ENCODE measurements at regions not wholly inside any gene's neighbourhood (a gene's known extent, or its start where the extent isn't known, plus 50 kb on each side); places are given as distances from the start of the nearest gene placed in this dataset.

DNA sequence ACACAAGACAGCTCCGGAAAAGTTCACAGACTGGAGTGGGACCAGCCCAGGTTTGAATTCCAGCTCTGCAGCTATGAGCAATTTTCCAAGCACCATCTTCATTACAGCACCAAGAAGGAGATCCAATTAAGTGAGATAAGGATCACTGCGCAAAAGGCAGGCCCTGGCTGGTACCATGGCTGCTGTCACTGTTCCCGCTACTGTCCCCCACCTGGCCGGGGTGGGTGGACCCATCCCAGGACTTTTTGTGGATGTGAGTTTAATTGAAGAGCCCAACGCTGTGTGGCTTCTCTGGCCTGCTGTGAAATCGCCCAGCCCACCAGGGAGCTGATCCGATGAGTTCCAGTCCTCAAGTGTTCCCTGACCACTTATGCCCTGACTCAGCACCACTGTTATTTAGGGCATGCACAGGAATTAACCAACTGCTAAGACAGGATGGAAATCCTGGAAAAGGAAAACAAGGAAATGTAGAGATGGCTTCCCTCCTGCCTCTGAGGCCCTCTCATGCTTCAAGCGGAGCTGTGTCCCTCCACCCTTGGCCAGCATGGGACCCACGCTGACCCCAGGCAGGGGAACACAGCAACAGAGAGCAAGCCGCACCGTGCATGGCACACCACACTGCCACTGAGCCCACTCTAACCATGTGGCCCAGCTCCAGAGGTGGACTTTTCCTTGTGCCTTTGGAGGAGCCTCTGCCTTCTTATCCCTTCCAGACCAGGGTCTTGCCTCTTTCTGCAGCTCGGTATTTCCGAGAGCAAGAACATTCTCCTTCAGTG, 150.0 kb upstream of the CST7 start:
- Mint-ChIP-seq H3K36me3 (no peaks in the 10 kb centered on the region), H3K27me3 (no peaks in the 10 kb centered on the region), H3K4me1 (ENCODE audit: low read depth) (no peaks in the 10 kb centered on the region), H3K4me3 (no peak overlapping the region), H3K9me3 (ENCODE audit: low read depth) (no peaks in the 10 kb centered on the region), H3K27ac (no peak overlapping the region)

DNA sequence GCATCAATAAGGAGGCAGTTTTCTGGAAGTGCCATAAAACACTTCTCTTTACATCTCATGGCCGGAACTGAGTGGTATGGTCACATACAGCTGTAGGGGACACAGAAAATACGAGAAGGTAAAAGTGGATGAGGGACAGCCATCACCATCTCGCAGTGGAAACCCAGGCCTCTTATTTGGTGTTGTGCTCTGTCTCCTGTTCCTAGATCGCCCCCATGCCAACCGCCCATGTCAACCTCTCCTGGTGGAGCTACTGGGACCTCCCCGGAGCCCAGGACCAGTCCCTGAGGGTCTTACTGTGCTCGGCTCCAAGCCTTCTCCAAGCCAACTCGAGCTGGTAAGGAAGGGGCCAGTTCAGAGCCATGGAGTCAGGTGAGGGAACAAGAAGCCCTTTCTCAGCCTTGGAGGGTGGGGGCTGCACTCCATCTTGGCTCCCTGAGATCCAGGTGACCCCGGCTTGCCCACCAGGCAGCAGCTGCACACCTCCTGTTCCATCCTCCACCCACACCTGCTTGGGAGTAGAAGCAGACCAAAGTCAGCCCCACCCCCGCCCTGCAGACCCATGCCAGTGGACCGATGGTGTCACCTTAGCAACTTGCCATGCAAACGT, 149.0 kb upstream of the CST7 start:
- Mint-ChIP-seq H3K27ac (no peak overlapping the region), H3K36me3 (no peaks in the 10 kb centered on the region), H3K27me3 (no peaks in the 10 kb centered on the region), H3K9me3 (ENCODE audit: low read depth) (no peaks in the 10 kb centered on the region), H3K4me1 (ENCODE audit: low read depth) (no peaks in the 10 kb centered on the region), H3K4me3 (no peak overlapping the region)

DNA sequence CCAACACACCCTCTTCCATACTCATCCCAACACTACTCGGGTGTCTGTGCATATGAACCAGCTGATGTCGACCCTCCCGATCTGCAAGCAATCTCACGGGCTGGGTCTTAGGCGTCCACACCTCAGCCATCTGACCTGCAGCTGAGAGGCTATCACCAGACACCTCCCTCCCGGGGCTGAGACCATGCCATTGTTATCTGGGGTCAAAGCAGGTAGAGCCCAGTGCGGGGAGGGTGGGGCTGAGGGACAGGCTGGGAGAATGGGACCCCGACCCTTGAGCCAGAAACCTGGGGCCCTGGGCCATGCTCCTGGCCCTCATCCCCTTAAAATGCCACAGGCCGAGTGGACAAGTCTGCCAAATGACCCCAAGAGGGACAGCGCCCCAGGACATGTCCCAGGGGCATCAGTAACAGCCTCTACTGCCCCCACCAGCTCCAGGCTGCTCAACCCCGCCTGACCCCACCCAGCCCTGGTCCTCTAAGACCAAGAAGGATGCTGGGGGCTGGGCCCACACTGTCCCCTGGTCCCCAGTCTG, 146.7 kb upstream of the CST7 start:
- Mint-ChIP-seq H3K27ac (no peak overlapping the region), H3K27me3 (no peaks in the 10 kb centered on the region), H3K36me3 (no peaks in the 10 kb centered on the region), H3K4me1 (ENCODE audit: low read depth) (no peaks in the 10 kb centered on the region), H3K4me3 (no peak overlapping the region), H3K9me3 (ENCODE audit: low read depth) (no peaks in the 10 kb centered on the region)

DNA sequence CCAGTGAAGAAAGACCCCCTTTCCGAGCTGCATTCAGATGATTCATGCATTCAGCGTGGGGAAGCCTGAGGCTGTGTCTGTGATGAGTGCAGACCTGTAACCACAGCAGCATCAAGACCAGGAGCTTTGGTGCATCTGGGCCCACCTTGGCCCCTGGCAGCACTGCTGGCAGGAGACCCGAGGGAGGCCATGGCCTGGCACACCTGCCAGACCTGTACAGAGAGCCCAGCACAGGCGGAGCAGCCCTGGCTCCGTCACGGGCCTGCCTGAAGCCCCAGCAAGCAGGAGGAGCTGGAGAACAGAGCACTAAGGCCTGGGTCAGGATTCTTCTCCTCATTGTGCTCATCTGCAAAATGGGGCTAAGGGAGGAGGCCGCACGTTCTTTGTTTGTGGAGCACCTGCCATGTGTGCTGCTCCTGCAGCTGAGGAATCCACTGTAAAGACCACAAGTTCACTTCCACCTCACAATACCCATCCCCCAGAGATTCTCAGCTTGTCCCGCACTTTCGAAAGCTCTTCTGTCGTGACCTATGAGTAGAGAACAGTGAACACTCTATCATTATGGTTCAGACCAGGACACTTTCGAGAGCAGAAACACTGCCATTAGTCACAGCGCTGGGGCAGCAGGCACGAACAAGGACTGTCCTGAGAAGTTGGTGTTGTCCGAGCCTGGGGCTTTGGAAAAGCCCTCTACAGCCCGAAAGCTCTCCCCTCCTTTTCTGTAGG, 144.4 kb upstream of the CST7 start:
- no peaks in the 10 kb centered on the region for H3K9me3 Mint-ChIP-seq (ENCODE audit: low read depth)
- no peak overlapping the region for H3K27ac Mint-ChIP-seq
- peaks cover 7% of the 10 kb centered on the region for H3K4me1 Mint-ChIP-seq (ENCODE audit: low read depth)
- no peak overlapping the region for H3K4me3 Mint-ChIP-seq
- H3K36me3 Mint-ChIP-seq = no peaks in the 10 kb centered on the region
- no peaks in the 10 kb centered on the region for H3K27me3 Mint-ChIP-seq

DNA sequence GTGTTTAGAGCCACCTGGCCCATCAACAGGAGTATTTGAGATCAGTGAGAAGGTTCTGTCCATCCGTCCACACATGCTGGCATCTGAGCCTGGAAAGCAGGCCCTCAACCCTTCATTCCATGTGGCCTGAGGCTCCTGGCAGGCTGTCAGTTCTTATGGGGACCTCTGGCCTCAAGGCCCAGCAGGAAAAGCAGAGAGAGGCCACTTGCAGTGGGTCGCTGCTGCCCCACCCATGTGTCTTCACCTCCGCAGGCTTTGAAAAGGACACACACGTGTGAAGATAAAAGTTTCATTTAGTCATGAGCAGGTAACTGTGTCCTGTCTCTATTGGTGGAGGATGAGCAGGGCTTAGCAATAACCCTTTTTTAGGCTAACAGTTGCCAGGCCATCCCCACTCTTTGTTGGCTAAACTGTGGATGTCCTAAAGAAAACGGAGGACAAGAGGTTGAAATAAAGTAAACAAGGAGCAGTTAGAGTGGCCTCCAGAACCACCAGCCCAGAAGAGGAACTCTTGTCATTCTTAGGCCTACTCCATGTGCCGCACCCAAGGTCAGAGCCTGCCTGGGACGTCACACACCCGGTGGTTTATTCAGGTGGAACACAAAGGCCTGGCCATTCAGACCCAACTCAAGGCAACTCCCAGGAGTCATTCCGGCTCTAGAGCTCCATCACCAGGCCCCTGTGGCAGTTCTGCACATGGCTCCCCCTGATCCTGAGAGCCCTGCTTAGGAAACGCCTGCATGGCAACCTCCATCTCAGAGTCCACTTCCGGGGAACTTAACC, 143.4 kb upstream of the CST7 start:
- Mint-ChIP-seq H3K9me3 (ENCODE audit: low read depth) (no peaks in the 10 kb centered on the region), H3K36me3 (no peaks in the 10 kb centered on the region), H3K27ac (no peak overlapping the region), H3K4me3 (no peak overlapping the region), H3K27me3 (no peaks in the 10 kb centered on the region), H3K4me1 (ENCODE audit: low read depth) (peaks cover 7% of the 10 kb centered on the region)

DNA sequence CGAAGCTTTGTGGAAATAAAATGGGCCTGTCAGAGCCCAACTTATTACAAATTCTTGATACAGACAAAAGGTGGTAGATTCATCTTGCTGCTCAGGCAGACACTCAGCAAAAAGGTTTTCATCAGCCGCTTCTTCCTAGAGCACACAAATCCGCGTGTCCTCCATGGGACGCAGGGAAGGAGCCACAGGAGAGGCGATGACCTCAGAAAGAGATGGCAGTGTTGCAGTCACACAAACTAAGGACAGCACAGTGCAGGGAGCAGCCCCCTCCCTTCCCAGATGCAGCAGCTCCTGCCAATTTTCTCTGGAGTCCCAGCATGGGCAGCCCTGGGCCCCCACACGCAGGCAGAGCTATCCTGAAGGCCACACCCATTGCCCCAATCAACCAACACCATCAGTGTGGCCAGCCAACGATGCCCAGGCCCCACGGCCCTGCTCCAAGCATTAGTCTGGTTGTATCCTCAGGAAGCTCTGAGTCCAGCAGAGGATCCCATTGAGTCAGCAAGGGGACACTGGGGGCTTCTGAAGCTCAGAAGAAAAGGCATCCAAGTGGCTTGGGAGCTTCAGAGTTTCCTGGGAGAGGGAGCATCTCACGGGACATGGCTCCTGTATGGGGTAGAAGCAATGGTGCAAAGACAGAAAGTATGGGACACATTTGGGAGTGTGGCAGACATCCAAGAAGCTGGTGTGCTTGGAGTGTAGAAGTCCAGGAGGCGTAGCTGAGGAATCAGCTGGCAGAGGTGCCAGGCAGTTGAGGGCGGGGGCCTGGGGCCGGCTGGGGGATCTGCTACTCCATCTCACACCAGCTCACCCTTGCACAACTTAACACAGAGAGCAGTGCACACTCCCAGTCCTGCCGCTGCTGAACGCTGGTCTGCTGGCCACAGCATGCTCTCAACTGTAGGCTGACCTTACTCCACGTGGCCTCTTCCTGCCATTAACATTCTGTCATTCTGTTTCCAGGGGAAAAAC, 142.1 kb upstream of the CST7 start:
- no peaks in the 10 kb centered on the region for H3K36me3 Mint-ChIP-seq
- H3K27me3 Mint-ChIP-seq = no peaks in the 10 kb centered on the region
- no peak overlapping the region for H3K27ac Mint-ChIP-seq
- H3K4me3 Mint-ChIP-seq = no peak overlapping the region
- H3K9me3 Mint-ChIP-seq (ENCODE audit: low read depth) = no peaks in the 10 kb centered on the region
- H3K4me1 Mint-ChIP-seq (ENCODE audit: low read depth) = peaks cover 7% of the 10 kb centered on the region

DNA sequence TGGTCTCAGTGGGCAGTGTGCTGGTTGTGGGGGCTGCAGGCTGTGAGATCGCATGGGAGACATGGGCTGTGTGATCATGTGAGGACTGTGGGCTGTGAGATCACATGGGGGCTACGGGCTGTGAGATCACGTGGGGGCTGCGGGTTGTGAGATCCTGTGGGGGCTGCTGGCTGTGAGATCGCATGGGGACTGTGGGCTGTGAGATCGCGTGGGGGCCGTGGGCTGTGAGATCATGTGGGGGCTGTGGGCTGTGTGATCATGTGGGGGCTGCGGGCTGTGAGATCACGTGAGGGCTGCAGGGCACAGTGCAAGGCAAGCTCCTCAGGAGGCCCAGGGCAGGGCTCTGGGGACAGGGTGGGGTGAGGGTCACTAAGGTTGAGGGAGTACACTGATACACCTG, 140.5 kb upstream of the CST7 start:
- Mint-ChIP-seq H3K27ac (peak overlapping the region; percentile 66), H3K27me3 (no peaks in the 10 kb centered on the region), H3K4me3 (peak overlapping the region; percentile 10), H3K9me3 (ENCODE audit: low read depth) (no peaks in the 10 kb centered on the region), H3K36me3 (no peaks in the 10 kb centered on the region), H3K4me1 (ENCODE audit: low read depth) (peaks cover 7% of the 10 kb centered on the region)

DNA sequence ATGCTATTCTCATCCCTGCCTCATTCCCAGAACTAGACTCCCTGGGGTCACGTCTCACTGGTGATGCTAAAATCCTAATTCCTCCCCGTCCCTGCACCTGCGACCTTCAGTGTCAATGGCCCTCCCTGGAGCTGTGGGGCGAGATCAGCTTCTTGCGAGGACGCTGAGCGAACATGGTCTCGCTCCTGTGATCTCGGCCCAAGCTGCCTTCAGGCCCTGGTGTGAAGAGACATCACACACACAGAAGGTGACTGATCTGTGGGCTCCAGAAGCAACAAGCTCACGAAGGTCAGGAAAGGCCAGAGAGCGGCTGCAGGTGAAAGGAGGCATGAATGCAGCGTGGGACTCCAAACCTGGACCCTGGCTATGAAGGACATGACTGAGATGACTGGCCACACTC, 139.5 kb upstream of the CST7 start:
- H3K27me3 Mint-ChIP-seq = no peaks in the 10 kb centered on the region
- H3K4me1 Mint-ChIP-seq (ENCODE audit: low read depth) = peaks cover 7% of the 10 kb centered on the region
- H3K4me3 Mint-ChIP-seq = no peak overlapping the region
- no peaks in the 10 kb centered on the region for H3K9me3 Mint-ChIP-seq (ENCODE audit: low read depth)
- H3K27ac Mint-ChIP-seq = no peak overlapping the region
- H3K36me3 Mint-ChIP-seq = no peaks in the 10 kb centered on the region

DNA sequence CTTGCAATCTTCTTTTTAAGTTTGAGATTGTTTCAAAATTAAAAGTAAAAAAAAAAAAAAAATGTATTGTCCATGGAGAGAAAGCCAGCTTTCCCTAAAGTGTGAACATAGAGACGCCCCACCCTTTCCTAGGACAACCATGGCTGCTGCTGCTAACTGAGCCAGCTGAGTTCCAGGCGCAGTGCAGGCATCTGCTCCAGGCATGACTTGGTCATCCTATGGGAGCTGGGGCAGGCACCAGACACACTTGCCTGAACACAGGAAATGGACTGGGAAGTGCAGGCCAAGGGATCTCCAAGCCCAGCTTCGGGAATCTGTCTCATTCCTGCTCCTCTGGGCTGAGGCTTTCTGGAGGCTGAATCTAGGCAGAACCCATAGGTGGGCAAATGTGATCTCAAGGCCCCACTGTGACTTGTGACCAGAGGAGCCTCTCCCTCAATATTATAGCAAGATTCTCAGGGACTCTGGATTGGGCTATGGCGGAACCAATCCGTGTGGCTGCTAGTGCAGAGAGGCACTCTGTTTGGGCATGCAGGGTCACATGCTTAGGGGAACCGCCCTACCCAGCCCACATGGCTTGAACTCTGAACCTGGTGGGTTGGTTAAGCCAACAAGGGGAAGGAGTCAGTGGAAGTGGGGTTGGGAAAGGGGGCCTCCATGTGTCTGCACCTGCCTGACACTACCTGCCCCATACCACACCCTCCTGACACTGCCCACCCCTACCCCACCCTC, 138.2 kb upstream of the CST7 start:
- H3K27me3 Mint-ChIP-seq = no peaks in the 10 kb centered on the region
- no peak overlapping the region for H3K27ac Mint-ChIP-seq
- H3K36me3 Mint-ChIP-seq = no peaks in the 10 kb centered on the region
- H3K4me3 Mint-ChIP-seq = no peak overlapping the region
- H3K4me1 Mint-ChIP-seq (ENCODE audit: low read depth) = peaks cover 7% of the 10 kb centered on the region
- H3K9me3 Mint-ChIP-seq (ENCODE audit: low read depth) = no peaks in the 10 kb centered on the region

DNA sequence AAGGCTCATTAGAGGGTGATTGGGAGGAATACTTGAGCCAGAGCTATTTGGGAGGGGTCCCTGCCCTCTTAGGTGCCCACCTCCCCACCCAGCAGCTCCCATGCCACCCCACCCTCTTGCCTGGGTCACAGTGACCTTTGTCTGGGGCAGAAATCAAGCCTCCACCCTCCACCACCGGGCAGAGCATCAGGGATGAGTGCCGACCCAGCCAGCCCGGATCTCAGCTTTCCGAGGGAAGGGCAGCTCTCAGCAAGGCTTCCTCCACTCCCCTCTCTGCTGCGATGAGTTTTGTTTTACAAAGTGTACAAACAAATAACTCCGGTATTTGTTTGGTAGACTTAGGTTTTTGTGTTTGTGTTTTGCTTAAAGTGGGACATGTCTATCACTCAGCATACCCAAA, 136.7 kb upstream of the CST7 start:
- Mint-ChIP-seq H3K4me1 (ENCODE audit: low read depth) (peaks cover 7% of the 10 kb centered on the region), H3K9me3 (ENCODE audit: low read depth) (no peaks in the 10 kb centered on the region), H3K4me3 (no peak overlapping the region), H3K36me3 (no peaks in the 10 kb centered on the region), H3K27me3 (no peaks in the 10 kb centered on the region), H3K27ac (no peak overlapping the region)

DNA sequence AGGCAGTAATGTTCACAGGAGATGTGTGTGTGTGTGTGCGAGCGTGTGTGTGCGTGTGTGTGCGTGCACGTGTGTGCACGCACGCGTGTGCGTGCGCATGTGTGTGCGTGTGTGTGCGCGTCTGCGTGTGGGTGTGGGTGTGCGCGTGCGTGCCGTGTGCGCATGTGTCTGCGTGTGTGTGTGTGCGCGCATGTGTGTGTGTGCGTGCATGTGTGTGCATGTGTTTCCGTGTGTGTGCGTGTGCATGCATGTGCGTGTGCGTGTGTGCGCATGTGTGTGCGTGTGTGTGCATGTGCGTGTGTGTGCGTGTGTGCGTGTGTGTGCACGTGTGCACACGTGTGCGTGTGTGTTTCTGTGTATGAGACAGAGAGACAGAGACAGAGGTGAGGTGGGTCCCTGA, 136.0 kb upstream of the CST7 start:
- Mint-ChIP-seq H3K4me3 (no peak overlapping the region), H3K27ac (no peak overlapping the region), H3K27me3 (no peaks in the 10 kb centered on the region), H3K9me3 (ENCODE audit: low read depth) (no peaks in the 10 kb centered on the region), H3K36me3 (no peaks in the 10 kb centered on the region), H3K4me1 (ENCODE audit: low read depth) (peaks cover 7% of the 10 kb centered on the region)

DNA sequence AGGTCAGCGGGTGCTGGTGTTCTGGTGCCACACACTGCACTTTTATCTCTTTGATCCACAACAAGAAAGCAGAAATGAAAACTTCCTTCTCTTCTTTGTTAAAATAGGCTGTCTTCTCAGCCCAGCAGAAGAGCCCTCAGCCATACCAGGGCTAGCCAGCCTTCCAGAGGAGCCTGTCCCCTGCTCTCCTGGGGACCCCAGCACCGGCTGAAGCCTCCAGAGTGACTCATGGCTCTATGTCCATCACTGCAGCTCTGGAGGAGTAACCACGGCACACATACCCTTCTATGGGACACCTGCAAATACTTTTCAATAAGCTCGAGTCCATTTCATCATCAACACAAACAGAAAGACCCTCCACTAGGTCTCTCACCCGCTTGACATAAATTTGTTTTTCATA, 135.6 kb upstream of the CST7 start:
- H3K36me3 Mint-ChIP-seq = no peaks in the 10 kb centered on the region
- no peaks in the 10 kb centered on the region for H3K9me3 Mint-ChIP-seq (ENCODE audit: low read depth)
- H3K4me1 Mint-ChIP-seq (ENCODE audit: low read depth) = peaks cover 4% of the 10 kb centered on the region
- H3K27ac Mint-ChIP-seq = no peak overlapping the region
- H3K4me3 Mint-ChIP-seq = no peak overlapping the region
- H3K27me3 Mint-ChIP-seq = no peaks in the 10 kb centered on the region

DNA sequence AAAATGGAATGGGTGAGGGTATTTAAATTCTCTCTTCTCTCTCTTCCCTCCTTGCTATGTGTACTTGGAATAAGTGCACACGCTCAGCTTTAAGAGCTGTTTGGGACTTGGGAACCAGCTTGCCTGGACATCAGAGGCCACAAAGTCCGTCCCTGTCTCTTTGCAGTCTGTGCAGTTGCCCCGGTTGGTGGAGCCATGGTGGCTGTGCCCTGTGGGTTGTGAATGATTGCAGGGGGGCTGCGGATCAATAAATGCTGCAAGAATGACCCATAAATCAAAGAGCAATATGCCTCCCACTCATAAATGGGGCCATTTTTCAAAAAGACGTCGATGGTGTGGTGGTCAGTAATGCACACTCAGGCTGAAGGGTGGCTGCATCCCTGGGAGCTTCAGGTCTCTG, 135.1 kb upstream of the CST7 start:
- H3K4me1 Mint-ChIP-seq (ENCODE audit: low read depth) = peaks cover under 1% of the 10 kb centered on the region
- no peaks in the 10 kb centered on the region for H3K9me3 Mint-ChIP-seq (ENCODE audit: low read depth)
- H3K4me3 Mint-ChIP-seq = no peak overlapping the region
- H3K27me3 Mint-ChIP-seq = no peaks in the 10 kb centered on the region
- H3K27ac Mint-ChIP-seq = no peak overlapping the region
- no peaks in the 10 kb centered on the region for H3K36me3 Mint-ChIP-seq

All from activated naive CD8-positive, alpha-beta T cell (primary cell).